Activated CD8-positive, alpha-beta memory T cell treated with anti-CD3 and anti-CD28 coated beads, Interleukin-2, amount 50 U/mL, for 24 hours (primary cell): ENCODE measurements at regions not wholly inside any gene's neighbourhood (a gene's known extent, or its start where the extent isn't known, plus 50 kb on each side); places are given as distances from the start of the nearest gene placed in this dataset.

Experiments
- DNase-seq: peaks from one replicate; pipeline ENCODE4 v3.0.0-alpha.2; 2020; ENCODE audit errors: extremely low read depth

DNA sequence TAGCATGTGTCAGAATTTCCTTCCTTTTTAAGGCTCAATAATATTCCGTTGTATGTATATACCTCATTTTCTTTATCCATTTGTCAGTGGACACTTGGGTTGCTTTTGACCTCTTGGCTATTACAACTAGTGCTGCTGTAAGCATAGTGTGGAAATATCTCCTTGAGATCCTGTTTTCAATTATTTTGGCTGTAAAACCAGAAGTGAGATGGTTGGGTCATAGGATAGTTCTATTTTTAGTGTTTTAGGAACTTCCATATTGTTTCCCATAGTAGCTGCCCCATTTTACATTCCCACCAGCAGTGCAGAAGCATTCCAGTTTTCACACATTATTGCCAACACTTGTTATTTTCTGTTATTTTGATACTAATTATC, 70.4 kb upstream of the C15orf39 start:
- DNase-seq = no peak

- no peak for DNase-seq
Observed at GRCh38 chr15:75134748-75135147, 66.9 kb upstream of the C15orf39 start.

- DNase-seq = no peak
Observed at GRCh38 chr15:75136118-75136517, 65.6 kb upstream of the C15orf39 start.

DNA sequence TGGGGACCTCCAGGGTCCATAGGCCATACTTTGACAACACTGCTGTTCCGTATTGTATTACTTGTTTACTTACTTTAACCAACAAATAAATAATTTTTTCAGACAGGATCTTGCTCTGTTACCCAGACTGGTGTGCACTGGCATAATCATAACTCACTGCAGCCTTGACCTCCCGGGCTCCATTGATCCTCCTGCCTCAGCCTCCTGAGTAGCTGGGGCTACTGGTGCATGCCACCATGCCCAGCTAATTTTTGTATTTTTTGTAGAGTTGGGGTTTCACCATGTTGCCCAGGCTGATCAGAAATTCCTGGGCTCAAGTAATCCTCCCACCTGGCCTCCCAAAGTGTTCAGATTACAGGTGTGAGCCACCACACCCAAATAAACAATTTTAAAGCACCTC, 64.9 kb upstream of the C15orf39 start:
- DNase-seq = no peak

DNA sequence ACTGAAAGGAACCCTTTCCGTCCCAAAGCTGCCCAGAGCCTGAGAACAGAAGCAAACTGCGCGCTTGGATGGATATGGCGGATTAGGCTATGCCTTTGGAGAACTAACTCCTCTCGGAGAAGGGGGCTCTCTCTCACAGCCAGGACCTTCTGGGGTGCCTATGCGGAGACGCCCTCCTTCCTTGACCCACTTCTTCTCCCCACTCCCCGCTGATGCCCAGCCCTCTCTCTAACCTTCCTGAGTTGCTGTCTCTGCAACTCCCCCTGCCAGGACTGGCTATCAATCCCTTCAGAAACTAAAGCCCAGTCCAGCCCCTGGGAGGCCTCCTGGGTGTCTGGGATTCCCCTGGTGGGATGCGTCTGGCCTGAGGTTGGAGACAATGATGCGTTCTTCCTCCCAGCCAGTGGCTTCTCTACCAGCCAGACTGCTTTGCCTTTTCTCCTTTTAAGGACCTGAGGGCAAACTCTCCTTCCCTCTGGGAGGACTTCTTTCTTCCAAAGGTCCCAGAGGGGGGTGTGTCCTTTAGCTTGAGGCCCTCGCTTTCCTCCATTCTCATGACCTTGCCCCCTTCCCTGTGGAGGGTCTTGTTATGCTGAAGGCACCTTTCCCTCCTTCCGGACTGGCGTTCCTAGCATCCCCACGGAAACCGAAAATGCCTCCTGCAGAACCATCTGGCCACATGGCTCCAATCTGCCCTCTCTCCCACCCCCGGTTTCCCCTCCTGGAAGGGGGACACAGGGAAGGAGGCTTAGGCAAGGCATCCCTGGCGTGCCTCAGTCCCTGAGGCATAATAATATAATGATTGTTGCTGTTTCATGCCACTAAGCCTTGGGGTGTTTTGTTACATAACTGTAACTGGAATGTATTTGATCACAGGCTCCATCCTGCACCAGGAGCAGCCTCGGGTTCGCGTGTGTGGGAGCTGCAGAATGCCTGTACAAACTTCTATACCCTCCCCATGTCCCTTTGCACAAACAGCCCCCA, 63.4 kb upstream of the C15orf39 start:
- DNase-seq = no peak

GRCh38 chr15:75140080-75140879, 61.4 kb upstream of the C15orf39 start:
- no peak for DNase-seq

DNA sequence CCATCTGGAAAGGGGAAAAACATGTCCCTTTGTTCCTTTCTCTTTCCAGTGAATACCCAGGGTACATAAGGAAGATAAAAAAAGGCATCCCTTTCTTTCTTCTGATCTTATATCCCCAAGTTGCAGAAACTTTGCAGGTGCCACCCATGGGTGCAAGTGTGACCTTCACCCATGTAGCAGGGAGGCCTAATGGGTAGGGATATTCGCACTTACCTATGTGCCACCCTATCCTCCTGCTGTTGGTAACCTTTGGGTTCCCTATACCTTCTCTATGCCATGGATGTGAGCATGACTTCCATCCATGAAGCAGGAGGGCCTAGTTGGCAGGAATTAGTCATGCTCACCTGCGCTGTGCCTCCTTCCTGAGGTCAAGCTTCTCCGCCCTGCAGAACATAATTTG, 59.2 kb upstream of the C15orf39 start:
- DNase-seq = no peak

DNA sequence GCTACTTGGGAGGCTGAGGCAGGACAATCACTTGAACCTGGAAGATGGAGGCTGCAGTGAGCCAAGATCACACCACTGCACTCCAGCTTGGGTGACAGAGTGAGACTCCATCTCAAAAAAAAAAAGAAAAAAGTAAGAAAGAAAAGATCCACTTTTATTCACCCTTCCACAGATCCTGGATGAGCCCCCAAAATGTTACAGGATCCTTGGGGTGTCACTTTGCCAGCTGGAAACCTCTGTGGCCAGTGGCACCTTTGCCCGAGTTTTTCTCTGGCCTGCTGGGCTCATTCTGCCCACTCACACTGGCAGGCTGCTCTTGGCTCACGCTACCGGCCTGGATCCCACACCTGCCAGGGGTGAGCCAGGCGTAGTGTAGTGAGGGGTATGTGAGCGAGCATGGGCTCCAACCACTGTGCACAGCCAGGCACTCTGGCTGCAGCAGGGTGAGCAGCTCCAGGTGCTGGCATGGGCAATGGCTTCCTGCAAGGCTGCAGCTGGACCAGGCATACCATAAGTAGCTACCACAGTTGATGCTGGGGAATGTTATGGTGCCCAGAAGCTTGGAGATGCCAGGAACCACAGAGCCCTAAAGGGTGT, 57.8 kb upstream of the C15orf39 start:
- no peak for DNase-seq

- DNase-seq = no peak
Observed at GRCh38 chr15:75145027-75145841, 56.4 kb upstream of the C15orf39 start.

- no peak for DNase-seq
Observed at GRCh38 chr15:75148280-75148679, 53.4 kb upstream of the C15orf39 start.

DNA sequence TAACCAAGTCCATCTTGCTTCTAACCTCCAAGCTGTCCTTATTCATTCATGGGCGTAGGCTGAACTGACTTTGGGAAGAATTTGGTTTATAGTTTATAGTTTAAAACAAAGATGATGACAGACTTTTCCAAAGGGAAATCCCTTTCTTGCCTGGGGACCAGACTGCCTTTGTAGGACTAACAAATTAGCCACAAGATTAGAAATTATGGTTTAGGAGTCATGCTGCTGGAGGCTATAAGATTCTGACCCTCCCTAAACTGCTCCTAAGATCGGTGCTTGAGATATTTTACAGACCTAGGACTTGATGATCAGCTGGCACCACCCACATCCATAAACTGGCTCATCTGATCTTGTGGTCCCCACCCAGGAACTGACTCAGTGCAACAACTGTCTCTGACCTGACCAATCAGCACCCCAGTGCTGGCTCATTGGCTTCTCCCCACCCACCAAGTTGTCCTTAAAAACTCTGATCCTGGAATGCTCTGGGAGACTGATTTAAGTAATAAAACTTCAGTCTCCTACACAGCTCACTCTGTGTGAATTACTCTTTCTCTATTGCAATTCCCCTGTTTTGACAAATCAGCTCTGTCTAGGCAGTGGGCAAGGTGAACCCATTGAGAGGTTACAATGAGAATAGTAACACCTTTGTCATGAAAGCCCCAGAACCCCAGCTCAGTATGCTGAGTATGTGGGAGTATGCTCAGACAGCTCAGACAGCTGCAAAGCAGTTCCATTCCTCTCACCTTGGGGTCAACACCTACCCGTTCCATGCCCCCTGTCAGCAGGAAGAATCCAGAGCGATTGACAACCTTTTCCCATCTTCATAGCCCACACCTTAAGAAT, 51.6 kb upstream of the C15orf39 start:
- DNase-seq = no peak

DNA sequence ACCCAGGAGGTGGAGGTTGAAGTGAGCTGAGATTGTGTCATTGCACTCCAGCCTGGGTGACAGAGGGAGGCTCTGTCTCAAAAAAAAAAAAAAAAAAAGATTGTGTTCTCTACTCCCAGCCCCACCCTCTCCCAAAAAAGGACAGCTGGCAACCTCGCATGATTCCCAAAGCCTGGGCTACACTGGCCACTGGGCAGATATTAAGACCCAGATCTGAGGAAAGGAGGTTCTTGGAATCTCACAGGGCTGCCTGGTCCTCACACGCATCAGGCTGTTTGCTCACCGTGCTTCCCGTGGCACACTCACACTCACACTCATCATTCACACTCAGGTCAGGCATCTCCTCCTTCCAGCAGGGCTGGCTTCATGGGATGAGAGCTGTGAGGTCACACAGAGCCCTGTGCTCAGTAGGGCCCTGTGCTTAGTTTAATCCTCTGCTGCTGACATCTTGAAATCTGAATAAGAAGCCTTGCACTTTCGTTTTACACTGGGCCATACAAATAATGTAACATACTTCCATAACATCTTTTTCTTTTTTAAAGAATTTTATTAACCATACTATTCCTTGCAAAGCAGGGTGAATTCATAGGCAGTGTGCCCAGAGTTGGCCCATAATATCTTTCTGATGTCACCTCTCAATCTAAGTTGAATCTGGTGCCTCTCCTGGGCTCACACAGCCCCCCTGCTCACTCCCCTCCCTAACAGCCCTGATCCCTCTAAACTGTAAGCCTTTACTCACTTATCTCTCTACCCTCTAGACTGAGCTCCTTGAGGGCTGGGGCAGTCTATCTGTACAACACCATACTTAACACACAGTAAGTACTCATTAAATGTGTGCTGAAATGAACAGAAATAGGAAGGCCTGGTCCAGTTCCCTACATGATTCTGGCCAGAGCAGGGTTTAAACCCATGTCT, 50.2 kb upstream of the C15orf39 start:
- DNase-seq = no peak
